ACC112 (cell line): ENCODE measurements at regions not wholly inside any gene's neighbourhood (a gene's known extent, or its start where the extent isn't known, plus 50 kb on each side); places are given as distances from the start of the nearest gene placed in this dataset.

Experiments used
- H2AFZ ChIP-seq: fragments of 200-600 bp; sonication (generic); one replicate; pipeline ENCODE4 v1.6.0; 2017; ENCODE audit warnings: antibody characterized with exemption, low read length; ENCODE audit not compliant: unreplicated experiment
- H3K27ac ChIP-seq: fragments of 200-600 bp; sonication (generic); 2 replicates; pipeline ENCODE4 v1.5.1; 2014; ENCODE audit warnings: low read depth, mild to moderate bottlenecking, antibody characterized with exemption, low read length, moderate library complexity
- H3K27me3 ChIP-seq: fragments of 200-600 bp; sonication (generic); 2 replicates; pipeline ENCODE4 v1.6.1; 2014; ENCODE audit warnings: mild to moderate bottlenecking, antibody characterized with exemption, low read length, moderate library complexity, mixed read lengths; ENCODE audit not compliant: insufficient read depth
- H3K36me3 ChIP-seq: fragments of 200-600 bp; sonication (generic); 2 replicates; pipeline ENCODE4 v1.6.1; 2016; ENCODE audit warnings: mild to moderate bottlenecking, antibody characterized with exemption, low read length, moderate library complexity, mixed read lengths; ENCODE audit not compliant: insufficient read depth
- H3K4me1 ChIP-seq: fragments of 200-600 bp; sonication (generic); one replicate; pipeline ENCODE4 v1.6.1; 2016; ENCODE audit warnings: low read length, mixed read lengths; ENCODE audit not compliant: insufficient read depth, unreplicated experiment, control insufficient read depth
- H3K4me3 ChIP-seq: fragments of 200-600 bp; sonication (generic); 2 replicates; pipeline ENCODE4 v1.5.1; 2014; ENCODE audit warnings: mild to moderate bottlenecking, low read depth, low read length
- H3K79me2 ChIP-seq: fragments of 200-600 bp; sonication (generic); one replicate; pipeline ENCODE4 v1.6.0; 2016; ENCODE audit warnings: low read length; ENCODE audit not compliant: control insufficient read depth, unreplicated experiment, insufficient read depth

- H3K79me2 ChIP-seq: no peaks in the 10 kb centered on the region
- no peaks in the 10 kb centered on the region for H3K36me3 ChIP-seq
- no peaks in the 10 kb centered on the region for H3K27me3 ChIP-seq
- no peak overlapping the region for H3K27ac ChIP-seq
- H2AFZ ChIP-seq: no peak overlapping the region
- peaks cover 23% of the 10 kb centered on the region for H3K4me1 ChIP-seq
- H3K4me3 ChIP-seq: no peak overlapping the region
Observed at GRCh38 chr1:173395762-173396161, 81.4 kb upstream of the PRDX6 start.

- no peaks in the 10 kb centered on the region for H3K36me3 ChIP-seq
- H3K4me3 ChIP-seq: no peak overlapping the region
- no peak overlapping the region for H2AFZ ChIP-seq
- no peaks in the 10 kb centered on the region for H3K79me2 ChIP-seq
- no peaks in the 10 kb centered on the region for H3K27me3 ChIP-seq
- H3K4me1 ChIP-seq: peaks cover 5% of the 10 kb centered on the region
- no peak overlapping the region for H3K27ac ChIP-seq
Observed at GRCh38 chr1:173400387-173400995, 76.6 kb upstream of the PRDX6 start.

- Histone ChIP-seq H2AFZ (no peak overlapping the region), H3K4me1 (peaks cover 16% of the 10 kb centered on the region), H3K36me3 (no peaks in the 10 kb centered on the region), H3K27ac (no peak overlapping the region), H3K79me2 (no peaks in the 10 kb centered on the region), H3K27me3 (no peaks in the 10 kb centered on the region), H3K4me3 (no peak overlapping the region)
Observed at GRCh38 chr1:173403996-173404395, 73.1 kb upstream of the PRDX6 start.

- Histone ChIP-seq H3K4me3 (no peak overlapping the region), H3K4me1 (peaks cover 23% of the 10 kb centered on the region), H3K27ac (no peak overlapping the region), H3K36me3 (no peaks in the 10 kb centered on the region), H3K79me2 (no peaks in the 10 kb centered on the region), H2AFZ (no peak overlapping the region), H3K27me3 (no peaks in the 10 kb centered on the region)
Observed at GRCh38 chr1:173405281-173405680, 71.9 kb upstream of the PRDX6 start.

- H2AFZ ChIP-seq: no peak overlapping the region
- H3K27ac ChIP-seq: peak overlapping the region; percentile 37; the same call in 1 of the 2 replicates
- H3K79me2 ChIP-seq: no peaks in the 10 kb centered on the region
- H3K4me1 ChIP-seq: peaks cover 23% of the 10 kb centered on the region
- H3K4me3 ChIP-seq: no peak overlapping the region
- no peaks in the 10 kb centered on the region for H3K27me3 ChIP-seq
- no peaks in the 10 kb centered on the region for H3K36me3 ChIP-seq
Observed at GRCh38 chr1:173405834-173406233, 71.3 kb upstream of the PRDX6 start.

GRCh38 chr1:173406783-173407230 is 70.3 kb upstream of the PRDX6 start:
- Histone ChIP-seq H3K36me3 (no peaks in the 10 kb centered on the region), H3K4me1 (peaks cover 23% of the 10 kb centered on the region), H2AFZ (peak overlapping the region; percentile 8), H3K27ac (no peak overlapping the region), H3K4me3 (peak overlapping the region; percentile 61), H3K27me3 (no peaks in the 10 kb centered on the region), H3K79me2 (no peaks in the 10 kb centered on the region)

GRCh38 chr1:173407846-173408245 is 69.3 kb upstream of the PRDX6 start:
- H3K27ac ChIP-seq: no peak overlapping the region
- no peak overlapping the region for H3K4me3 ChIP-seq
- peaks cover 29% of the 10 kb centered on the region for H3K4me1 ChIP-seq
- no peak overlapping the region for H2AFZ ChIP-seq
- H3K79me2 ChIP-seq: no peaks in the 10 kb centered on the region
- no peaks in the 10 kb centered on the region for H3K36me3 ChIP-seq
- H3K27me3 ChIP-seq: no peaks in the 10 kb centered on the region

GRCh38 chr1:173408886-173409285 is 68.2 kb upstream of the PRDX6 start:
- Histone ChIP-seq H3K4me1 (peaks cover 29% of the 10 kb centered on the region), H3K4me3 (no peak overlapping the region), H3K27ac (peak overlapping the region; percentile 14; the same call in 1 of the 2 replicates), H3K36me3 (no peaks in the 10 kb centered on the region), H3K27me3 (no peaks in the 10 kb centered on the region), H3K79me2 (no peaks in the 10 kb centered on the region), H2AFZ (no peak overlapping the region)

- peaks cover 29% of the 10 kb centered on the region for H3K4me1 ChIP-seq
- H3K79me2 ChIP-seq: no peaks in the 10 kb centered on the region
- no peaks in the 10 kb centered on the region for H3K36me3 ChIP-seq
- no peak overlapping the region for H3K4me3 ChIP-seq
- H3K27me3 ChIP-seq: no peaks in the 10 kb centered on the region
- no peak overlapping the region for H2AFZ ChIP-seq
- H3K27ac ChIP-seq: peak overlapping the region; percentile 14; the same call in 1 of the 2 replicates
Observed at GRCh38 chr1:173409613-173410012, 67.5 kb upstream of the PRDX6 start.

GRCh38 chr1:173410133-173410793 is 66.9 kb upstream of the PRDX6 start:
- Histone ChIP-seq H3K27ac (no peak overlapping the region), H3K4me1 (peaks cover 26% of the 10 kb centered on the region), H3K27me3 (no peaks in the 10 kb centered on the region), H3K36me3 (no peaks in the 10 kb centered on the region), H3K79me2 (no peaks in the 10 kb centered on the region), H3K4me3 (no peak overlapping the region), H2AFZ (no peak overlapping the region)

- no peak overlapping the region for H2AFZ ChIP-seq
- H3K79me2 ChIP-seq: no peaks in the 10 kb centered on the region
- no peaks in the 10 kb centered on the region for H3K27me3 ChIP-seq
- H3K4me3 ChIP-seq: no peak overlapping the region
- H3K27ac ChIP-seq: no peak overlapping the region
- no peaks in the 10 kb centered on the region for H3K36me3 ChIP-seq
- H3K4me1 ChIP-seq: peaks cover 21% of the 10 kb centered on the region
Observed at GRCh38 chr1:173410794-173411236, 66.3 kb upstream of the PRDX6 start.
